ENCODE measurements at regions not wholly inside any gene's neighbourhood (a gene's known extent, or its start where the extent isn't known, plus 50 kb on each side); places are given as distances from the start of the nearest gene placed in this dataset.
"Not testable (repeated sequence)": the region's sequence is repeated elsewhere in the genome, so short reads cannot be mapped to it uniquely, and the experiment has no call there.

DNA sequence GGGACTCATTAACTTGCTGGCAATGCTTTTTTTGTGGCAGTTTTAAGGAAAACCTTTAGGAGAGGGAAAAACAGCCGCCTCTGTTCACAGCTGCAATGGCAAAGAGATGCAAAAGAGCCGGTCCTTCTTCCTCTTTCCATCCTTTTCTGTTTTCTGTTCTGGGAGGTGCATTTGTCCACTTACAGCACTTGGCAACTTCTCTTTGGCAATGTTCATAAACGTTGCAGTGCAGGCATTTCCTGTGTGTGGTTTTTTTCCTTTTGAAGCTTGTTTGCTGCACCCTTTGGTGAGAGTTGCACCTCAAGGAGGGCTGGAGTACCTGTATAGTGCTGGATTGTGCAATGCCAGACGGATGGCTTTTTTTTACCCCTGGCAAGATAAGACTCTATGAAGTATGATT lies 53.9 kb upstream of the HABP2 start:
- TF ChIP-seq, protein P1, sequence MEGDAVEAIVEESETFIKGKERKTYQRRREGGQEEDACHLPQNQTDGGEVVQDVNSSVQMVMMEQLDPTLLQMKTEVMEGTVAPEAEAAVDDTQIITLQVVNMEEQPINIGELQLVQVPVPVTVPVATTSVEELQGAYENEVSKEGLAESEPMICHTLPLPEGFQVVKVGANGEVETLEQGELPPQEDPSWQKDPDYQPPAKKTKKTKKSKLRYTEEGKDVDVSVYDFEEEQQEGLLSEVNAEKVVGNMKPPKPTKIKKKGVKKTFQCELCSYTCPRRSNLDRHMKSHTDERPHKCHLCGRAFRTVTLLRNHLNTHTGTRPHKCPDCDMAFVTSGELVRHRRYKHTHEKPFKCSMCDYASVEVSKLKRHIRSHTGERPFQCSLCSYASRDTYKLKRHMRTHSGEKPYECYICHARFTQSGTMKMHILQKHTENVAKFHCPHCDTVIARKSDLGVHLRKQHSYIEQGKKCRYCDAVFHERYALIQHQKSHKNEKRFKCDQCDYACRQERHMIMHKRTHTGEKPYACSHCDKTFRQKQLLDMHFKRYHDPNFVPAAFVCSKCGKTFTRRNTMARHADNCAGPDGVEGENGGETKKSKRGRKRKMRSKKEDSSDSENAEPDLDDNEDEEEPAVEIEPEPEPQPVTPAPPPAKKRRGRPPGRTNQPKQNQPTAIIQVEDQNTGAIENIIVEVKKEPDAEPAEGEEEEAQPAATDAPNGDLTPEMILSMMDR (IDR thresholded peaks at IDR 0.05; ENCODE audit: insufficient read depth, low read depth, low read length, missing control alignments): no peak
- no peak for DNase-seq (ENCODE audit: low read depth)
- H3K4me3 ChIP-seq (ENCODE audit: low read depth, low read length): no peak overlapping the region

DNA sequence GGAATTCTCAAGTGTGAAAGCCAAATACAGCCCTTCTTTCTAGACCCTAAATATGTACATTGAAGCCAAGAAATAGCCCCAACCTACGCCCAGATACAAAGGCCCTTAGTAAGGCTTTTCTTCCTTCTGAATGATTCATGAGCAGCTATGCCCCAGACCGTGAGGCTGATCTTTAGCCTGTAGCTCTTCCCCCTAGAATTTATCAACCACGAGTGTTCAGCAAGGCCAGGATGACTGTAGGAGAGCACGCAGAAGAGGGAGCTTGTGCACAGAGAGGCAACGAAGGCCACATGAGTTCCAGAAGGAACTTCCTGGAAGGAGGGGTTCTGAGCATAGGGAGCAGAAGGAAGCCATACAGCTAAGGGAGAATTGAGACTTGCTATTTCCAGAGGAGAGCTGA lies 53.0 kb upstream of the HABP2 start:
- no peak overlapping the region for H3K4me3 ChIP-seq (ENCODE audit: low read depth, low read length)
- no peak for DNase-seq (ENCODE audit: low read depth)
- TF ChIP-seq, protein P1 (IDR thresholded peaks at IDR 0.05; ENCODE audit: insufficient read depth, low read depth, low read length, missing control alignments): no peak

DNA sequence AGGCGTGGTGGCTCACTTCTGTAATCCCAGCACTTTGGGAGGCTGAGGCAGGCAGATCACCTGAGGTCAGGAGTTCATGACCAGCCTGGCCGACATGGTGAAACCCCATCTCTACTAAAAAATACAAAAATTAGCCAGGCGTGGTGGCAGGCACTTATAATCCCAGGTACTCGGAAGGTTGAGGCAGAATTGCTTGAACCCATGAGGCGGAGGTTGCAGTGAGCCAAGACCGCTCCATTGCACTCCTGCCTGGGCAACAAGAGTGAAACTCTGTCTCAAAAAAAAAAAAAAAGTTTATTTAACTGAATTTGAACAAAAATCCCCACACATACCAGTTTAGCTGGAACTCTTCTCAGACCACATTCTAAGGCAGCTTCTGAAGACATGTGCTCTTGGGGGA lies 51.8 kb upstream of the HABP2 start:
- not testable (repeated sequence) for H3K4me3 ChIP-seq (ENCODE audit: low read depth, low read length); DNase-seq (ENCODE audit: low read depth)

All from GM12865 (cell line).